ENCODE measurements at regions not wholly inside any gene's neighbourhood (a gene's known extent, or its start where the extent isn't known, plus 50 kb on each side); places are given as distances from the start of the nearest gene placed in this dataset.

- no peak for TF ChIP-seq CTCF (IDR thresholded peaks at IDR 0.05)
- TF ChIP-seq ZFX (IDR thresholded peaks at IDR 0.05; ENCODE audit: borderline replicate concordance), result no peak
Observed at GRCh38 chr7:24402655-24403054, 118.7 kb downstream of the NPY start.

Measured in 22Rv1 (cell line).